Keratinocyte (primary cell): ENCODE measurements at regions not wholly inside any gene's neighbourhood (a gene's known extent, or its start where the extent isn't known, plus 50 kb on each side); places are given as distances from the start of the nearest gene placed in this dataset.

Experiments
- DNase-seq: peaks from one replicate; pipeline ENCODE4 v3.0.0-alpha.2; 2011; ENCODE audit warnings: low read depth, missing footprints, low spot score
- FAIRE-seq: peaks from 2 replicates; lab custom pipeline; 2011; peaks lifted over from hg19 to GRCh38; lab: Jason Lieb, UNC
- H2AFZ ChIP-seq: 2 replicates; pipeline ENCODE4 v1.6.0; 2012; ENCODE audit warnings: low read length, control low read depth, inconsistent platforms; ENCODE audit not compliant: control insufficient read depth
- H3K27ac ChIP-seq: 2 replicates; pipeline ENCODE4 v1.5.1; 2011; ENCODE audit warnings: low read length; ENCODE audit not compliant: control insufficient read depth, insufficient read depth
- H3K27me3 ChIP-seq: 3 replicates; pipeline ENCODE4 v1.6.0; 2011; ENCODE audit warnings: low read length; ENCODE audit not compliant: control insufficient read depth, insufficient read depth; ENCODE audit errors: extremely low read depth
- H3K36me3 ChIP-seq, 2 experiments: 2 replicates in 1 of 2; 3 replicates in 1 of 2; pipeline ENCODE4 v1.5.1; 2011; ENCODE audit warnings: low read length in 2 of 2, mild to moderate bottlenecking in 1 of 2; ENCODE audit not compliant: control insufficient read depth in 2 of 2, insufficient read depth in 2 of 2; ENCODE audit errors: extremely low read depth in 1 of 2
- H3K4me1 ChIP-seq: 3 replicates; pipeline ENCODE4 v1.5.1; 2011; ENCODE audit warnings: low read length; ENCODE audit not compliant: control insufficient read depth, insufficient read depth; ENCODE audit errors: extremely low read depth
- H3K4me2 ChIP-seq: 3 replicates; pipeline ENCODE4 v1.6.0; 2011; ENCODE audit warnings: low read depth, low read length; ENCODE audit not compliant: control insufficient read depth, insufficient read depth; ENCODE audit errors: extremely low read depth
- H3K4me3 ChIP-seq, 3 experiments: fragments of 200-600 bp in 1 of 3; sonication (generic) in 1 of 3; 2 replicates in 2 of 3; 3 replicates in 1 of 3; pipeline ENCODE4 v1.5.1; 2011 to 2016; ENCODE audit warnings: low read length in 3 of 3, mild to moderate bottlenecking in 3 of 3, control low read depth in 2 of 3, inconsistent platforms in 1 of 3, low read depth in 1 of 3, mixed read lengths in 1 of 3, mixed run types in 1 of 3, moderate library complexity in 1 of 3; ENCODE audit not compliant: control insufficient read depth in 2 of 3, insufficient read depth in 2 of 3; ENCODE audit errors: extremely low read depth in 1 of 3
- H3K79me2 ChIP-seq: 2 replicates; pipeline ENCODE4 v1.6.0; 2012; ENCODE audit warnings: low read length; ENCODE audit not compliant: control insufficient read depth, insufficient read depth
- H3K9ac ChIP-seq: 3 replicates; pipeline ENCODE4 v1.6.0; 2011; ENCODE audit warnings: low read length; ENCODE audit not compliant: control insufficient read depth, insufficient read depth; ENCODE audit errors: extremely low read depth
- H3K9me1 ChIP-seq: 3 replicates; pipeline ENCODE4 v1.6.0; 2011; ENCODE audit warnings: low read length; ENCODE audit not compliant: control insufficient read depth, insufficient read depth; ENCODE audit errors: extremely low read depth
- H3K9me3 ChIP-seq: 2 replicates; pipeline ENCODE4 v1.5.1; 2012; ENCODE audit warnings: low read depth, low read length; ENCODE audit not compliant: control insufficient read depth
- H4K20me1 ChIP-seq: 3 replicates; pipeline ENCODE4 v1.6.0; 2011; ENCODE audit warnings: low read length; ENCODE audit not compliant: control insufficient read depth, insufficient read depth; ENCODE audit errors: extremely low read depth
- CTCF ChIP-seq, 3 experiments: IDR thresholded peaks in 1 of 3; conservative IDR thresholded peaks in 1 of 3; optimal IDR thresholded peaks in 1 of 3; 2 replicates in 2 of 3; 3 replicates in 1 of 3; pipeline versions ENCODE3 to v1.5.1; 2011; ENCODE audit warnings: low read length in 3 of 3, mild to moderate bottlenecking in 3 of 3, moderate library complexity in 2 of 3, control low read depth in 1 of 3, inconsistent platforms in 1 of 3; ENCODE audit not compliant: insufficient read depth in 2 of 3; ENCODE audit errors: extremely low read depth in 1 of 3
- EZH2 ChIP-seq: IDR thresholded peaks from one replicate; pipeline ENCODE4 v1.6.1; 2012; ENCODE audit warnings: inconsistent platforms, mild to moderate bottlenecking, low read length, moderate library complexity
- dilution Hi-C: fragments of 300-500 bp; cut with MboI; formaldehyde crosslinking; loops from one replicate; pipeline ENCODE4 v1.7.0; 2020; ENCODE audit warnings: low sequenced_read_pairs; ENCODE audit not compliant: extremely low pct_ligation_motif_present

GRCh38 chr16:65386672-65387071 lies 264.8 kb upstream of the CDH11 start:
- DNase-seq (no peak), FAIRE-seq (no peak)
- no peaks in the 10 kb centered on the region for H3K9me1 ChIP-seq
- no peaks in the 10 kb centered on the region for H3K4me1 ChIP-seq
- no peaks in the 10 kb centered on the region for H3K27me3 ChIP-seq
- H3K4me2 ChIP-seq = no peak overlapping the region
- H3K79me2 ChIP-seq = no peaks in the 10 kb centered on the region
- dilution Hi-C loops = no loop called here
- H3K4me3 ChIP-seq = no peak overlapping the region
- no peak overlapping the region for H3K9ac ChIP-seq
- no peaks in the 10 kb centered on the region for H3K9me3 ChIP-seq
- H3K27ac ChIP-seq = no peak overlapping the region
- no peaks in the 10 kb centered on the region for H4K20me1 ChIP-seq
- no peak overlapping the region for H2AFZ ChIP-seq
- H3K36me3 ChIP-seq = no peaks in the 10 kb centered on the region
- TF ChIP-seq CTCF (optimal IDR thresholded peaks at IDR 0.05 in 1 of 3, IDR thresholded peaks at IDR 0.05 in 1 of 3, conservative IDR thresholded peaks at IDR 0.05 in 1 of 3; ENCODE audit: extremely low read depth in 1 of 3, insufficient read depth in 2 of 3, low read length in 3 of 3) (no peak), EZH2 (no peak)

GRCh38 chr16:65384441-65384840 lies 262.6 kb upstream of the CDH11 start:
- Histone ChIP-seq H3K27ac (no peak overlapping the region), H2AFZ (no peak overlapping the region), H3K27me3 (no peaks in the 10 kb centered on the region), H3K9ac (no peak overlapping the region), H3K36me3 (no peaks in the 10 kb centered on the region), H3K9me1 (no peaks in the 10 kb centered on the region), H3K79me2 (no peaks in the 10 kb centered on the region), H4K20me1 (no peaks in the 10 kb centered on the region), H3K9me3 (no peaks in the 10 kb centered on the region), H3K4me1 (no peaks in the 10 kb centered on the region), H3K4me2 (no peak overlapping the region), H3K4me3 (no peak overlapping the region)
- TF ChIP-seq EZH2 (no peak), CTCF (optimal IDR thresholded peaks at IDR 0.05 in 1 of 3, IDR thresholded peaks at IDR 0.05 in 1 of 3, conservative IDR thresholded peaks at IDR 0.05 in 1 of 3; ENCODE audit: extremely low read depth in 1 of 3, insufficient read depth in 2 of 3, low read length in 3 of 3) (no peak)
- DNase-seq = no peak
- FAIRE-seq = no peak
- dilution Hi-C loops = no loop called here
